Nephron progenitor cell (in vitro differentiated cells): ENCODE measurements at regions not wholly inside any gene's neighbourhood (a gene's known extent, or its start where the extent isn't known, plus 50 kb on each side); places are given as distances from the start of the nearest gene placed in this dataset.

Source experiments
- DNase-seq: peaks from one replicate; pipeline ENCODE4 v3.0.0; 2021
- H3K27ac Mint-ChIP-seq: 2 replicates; pipeline ENCODE4 v1.8.0; 2021; ENCODE audit warnings: mild to moderate bottlenecking, moderate library complexity, mixed read lengths
- H3K27me3 Mint-ChIP-seq: 2 replicates; pipeline ENCODE4 v1.8.0; 2021; ENCODE audit warnings: mild to moderate bottlenecking, low read depth, mixed read lengths; ENCODE audit not compliant: poor library complexity
- H3K36me3 Mint-ChIP-seq: 2 replicates; pipeline ENCODE4 v1.8.0; 2021; ENCODE audit warnings: low read depth, mixed read lengths
- H3K4me1 Mint-ChIP-seq: 2 replicates; pipeline ENCODE4 v1.8.0; 2021; ENCODE audit warnings: mixed read lengths
- H3K4me3 Mint-ChIP-seq: 2 replicates; pipeline ENCODE4 v1.8.0; 2021; ENCODE audit warnings: mild to moderate bottlenecking, moderate library complexity, mixed read lengths
- H3K9me3 Mint-ChIP-seq: 2 replicates; pipeline ENCODE4 v1.8.0; 2021; ENCODE audit warnings: mild to moderate bottlenecking, moderate library complexity, mixed read lengths
- TF ChIP-seq, protein P1 (sequence below): fragments of 200-600 bp; sonication (generic); IDR thresholded peaks from 2 replicates; pipeline ENCODE4 v1.5.0; 2021; ENCODE audit warnings: antibody characterized with exemption

DNA sequence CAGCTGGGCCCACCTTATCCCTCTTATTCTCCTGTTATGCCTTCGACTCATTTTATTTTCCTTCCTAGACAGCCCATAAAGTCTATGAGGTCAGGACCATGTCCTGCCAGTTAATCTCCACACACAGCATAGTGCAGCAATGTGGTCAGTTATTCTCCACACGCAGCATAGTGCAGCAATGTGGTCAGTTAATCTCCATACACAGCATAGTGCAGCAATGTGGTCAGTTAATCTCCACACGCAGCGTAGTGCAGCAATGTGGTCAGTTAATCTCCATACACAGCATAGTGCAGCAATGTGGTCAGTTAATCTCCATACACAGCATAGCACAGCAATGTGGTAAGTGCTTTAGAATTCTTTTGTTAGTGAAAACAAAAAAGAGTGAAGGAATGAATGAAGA is 77.8 kb downstream of the TEX36 start:
- no peaks in the 10 kb centered on the region for H3K27me3 Mint-ChIP-seq
- no peak for DNase-seq
- H3K4me1 Mint-ChIP-seq = no peaks in the 10 kb centered on the region

GRCh38 chr10:125602825-125603224 is 80.1 kb downstream of the TEX36 start:
- Mint-ChIP-seq H3K36me3 (no peaks in the 10 kb centered on the region), H3K27me3 (no peaks in the 10 kb centered on the region), H3K27ac (no peak overlapping the region), H3K4me3 (no peak overlapping the region), H3K4me1 (no peaks in the 10 kb centered on the region), H3K9me3 (peaks cover 24% of the 10 kb centered on the region)
- TF ChIP-seq, protein P1, sequence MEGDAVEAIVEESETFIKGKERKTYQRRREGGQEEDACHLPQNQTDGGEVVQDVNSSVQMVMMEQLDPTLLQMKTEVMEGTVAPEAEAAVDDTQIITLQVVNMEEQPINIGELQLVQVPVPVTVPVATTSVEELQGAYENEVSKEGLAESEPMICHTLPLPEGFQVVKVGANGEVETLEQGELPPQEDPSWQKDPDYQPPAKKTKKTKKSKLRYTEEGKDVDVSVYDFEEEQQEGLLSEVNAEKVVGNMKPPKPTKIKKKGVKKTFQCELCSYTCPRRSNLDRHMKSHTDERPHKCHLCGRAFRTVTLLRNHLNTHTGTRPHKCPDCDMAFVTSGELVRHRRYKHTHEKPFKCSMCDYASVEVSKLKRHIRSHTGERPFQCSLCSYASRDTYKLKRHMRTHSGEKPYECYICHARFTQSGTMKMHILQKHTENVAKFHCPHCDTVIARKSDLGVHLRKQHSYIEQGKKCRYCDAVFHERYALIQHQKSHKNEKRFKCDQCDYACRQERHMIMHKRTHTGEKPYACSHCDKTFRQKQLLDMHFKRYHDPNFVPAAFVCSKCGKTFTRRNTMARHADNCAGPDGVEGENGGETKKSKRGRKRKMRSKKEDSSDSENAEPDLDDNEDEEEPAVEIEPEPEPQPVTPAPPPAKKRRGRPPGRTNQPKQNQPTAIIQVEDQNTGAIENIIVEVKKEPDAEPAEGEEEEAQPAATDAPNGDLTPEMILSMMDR = no peak
- DNase-seq = no peak

More for the DNA sequence above, 77.8 kb downstream of the TEX36 start:
- H3K27ac Mint-ChIP-seq = no peak overlapping the region
- peaks cover 15% of the 10 kb centered on the region for H3K9me3 Mint-ChIP-seq
- H3K4me3 Mint-ChIP-seq = no peak overlapping the region
- no peaks in the 10 kb centered on the region for H3K36me3 Mint-ChIP-seq
- TF ChIP-seq, protein P1 = no peak

GRCh38 chr10:125599194-125599593 is 83.8 kb downstream of the TEX36 start:
- H3K27me3 Mint-ChIP-seq = no peaks in the 10 kb centered on the region
- H3K4me3 Mint-ChIP-seq = no peak overlapping the region
- no peaks in the 10 kb centered on the region for H3K4me1 Mint-ChIP-seq
- H3K9me3 Mint-ChIP-seq = peaks cover 41% of the 10 kb centered on the region
- no peak overlapping the region for H3K27ac Mint-ChIP-seq
- no peak for DNase-seq
- peaks cover 4% of the 10 kb centered on the region for H3K36me3 Mint-ChIP-seq
- TF ChIP-seq, protein P1 = no peak

- peaks cover 4% of the 10 kb centered on the region for H3K36me3 Mint-ChIP-seq
- no peak overlapping the region for H3K4me3 Mint-ChIP-seq
- no peaks in the 10 kb centered on the region for H3K4me1 Mint-ChIP-seq
- H3K27me3 Mint-ChIP-seq = no peaks in the 10 kb centered on the region
- TF ChIP-seq, protein P1 = no peak
- no peak overlapping the region for H3K27ac Mint-ChIP-seq
- no peak for DNase-seq
- H3K9me3 Mint-ChIP-seq = peaks cover 43% of the 10 kb centered on the region
Measured at GRCh38 chr10:125595911-125596310, 87.1 kb downstream of the TEX36 start.

- Mint-ChIP-seq H3K27me3 (no peaks in the 10 kb centered on the region), H3K27ac (no peak overlapping the region), H3K36me3 (peaks cover 4% of the 10 kb centered on the region), H3K4me1 (no peaks in the 10 kb centered on the region), H3K9me3 (peaks cover 31% of the 10 kb centered on the region), H3K4me3 (no peak overlapping the region)
- no peak for DNase-seq
- TF ChIP-seq, protein P1 = no peak
Measured at GRCh38 chr10:125593644-125594043, 89.3 kb downstream of the TEX36 start.

DNA sequence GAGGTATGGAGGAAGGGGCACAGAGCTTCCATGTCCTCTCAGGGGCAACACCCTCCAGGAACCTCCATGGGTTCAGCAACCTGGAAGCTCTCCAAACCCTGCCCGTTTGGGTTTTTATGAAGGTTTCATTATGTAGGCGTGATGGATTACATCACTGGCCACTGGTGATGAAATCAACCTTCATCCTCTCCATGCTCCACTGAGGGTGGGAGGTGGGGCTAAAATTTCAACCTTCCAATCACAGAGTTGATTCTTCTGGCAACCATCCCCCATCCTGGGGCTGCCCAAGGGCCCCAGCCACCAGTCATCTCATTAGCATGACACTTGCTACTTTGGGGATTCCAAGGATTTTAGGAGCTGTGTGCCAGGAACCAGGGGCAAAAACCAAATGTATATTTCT is 90.1 kb downstream of the TEX36 start:
- H3K4me3 Mint-ChIP-seq = no peak overlapping the region
- DNase-seq = no peak
- H3K36me3 Mint-ChIP-seq = peaks cover 4% of the 10 kb centered on the region
- H3K27me3 Mint-ChIP-seq = no peaks in the 10 kb centered on the region
- TF ChIP-seq, protein P1 = no peak
- no peaks in the 10 kb centered on the region for H3K4me1 Mint-ChIP-seq
- H3K9me3 Mint-ChIP-seq = peaks cover 28% of the 10 kb centered on the region
- H3K27ac Mint-ChIP-seq = no peak overlapping the region
